GM23248 (cell line): ENCODE measurements at regions not wholly inside any gene's neighbourhood (a gene's known extent, or its start where the extent isn't known, plus 50 kb on each side); places are given as distances from the start of the nearest gene placed in this dataset.

ENCODE experiments used
- EZH2 ChIP-seq: fragments of 200-600 bp; sonication (generic); IDR thresholded peaks from 2 replicates; pipeline ENCODE4 v1.6.1; 2018; ENCODE audit warnings: antibody characterized with exemption, mild to moderate bottlenecking; ENCODE audit not compliant: insufficient read depth, poor library complexity, severe bottlenecking
- EZH2phosphoT487 ChIP-seq: fragments of 200-600 bp; sonication (generic); IDR thresholded peaks from 2 replicates; pipeline ENCODE4 v1.6.1; 2018; ENCODE audit warnings: antibody characterized with exemption, moderate library complexity, mild to moderate bottlenecking, low read depth; ENCODE audit not compliant: insufficient read depth

- TF ChIP-seq EZH2phosphoT487 (no peak), EZH2 (no peak)
Observed at GRCh38 chr13:53648673-53649072, 620.1 kb downstream of the OLFM4 start.
